ENCODE measurements at regions not wholly inside any gene's neighbourhood (a gene's known extent, or its start where the extent isn't known, plus 50 kb on each side); places are given as distances from the start of the nearest gene placed in this dataset.

- H3K27me3 ChIP-seq (replicated peaks; ENCODE audit: insufficient read depth, low read depth, low read length, poor library complexity): no peaks in the 10 kb centered on the region
- peaks cover 32% of the 10 kb centered on the region for H3K4me1 ChIP-seq (ENCODE audit: insufficient read depth, low read length, poor library complexity, severe bottlenecking)
- ChIA-PET POLR2A (ENCODE audit: low non-redundant PET) (no interaction called here), CTCF (no interaction called here)
- BruUV-seq (replicated peaks): no TSS peak
- peak overlapping the region; percentile 75 for H3K27ac ChIP-seq (ENCODE audit: low read depth, low read length, poor library complexity, severe bottlenecking)
- TF ChIP-seq EZH2 (IDR thresholded peaks at IDR 0.05; ENCODE audit: borderline replicate concordance, low read depth, low read length, poor library complexity, severe bottlenecking) (no peak), CTCF (conservative IDR thresholded peaks at IDR 0.05; ENCODE audit: low read depth, low read length) (no peak)
- no peaks in the 10 kb centered on the region for H3K36me3 ChIP-seq (ENCODE audit: insufficient read depth, low read length, poor library complexity, severe bottlenecking)
- intact Hi-C loops (cut with micrococcal nuclease; ENCODE audit: unreplicated experiment): no loop called here
- H3K9me3 ChIP-seq (ENCODE audit: low read depth, low read length, poor library complexity, severe bottlenecking): no peaks in the 10 kb centered on the region
- no peak overlapping the region for H3K4me3 ChIP-seq (ENCODE audit: low read depth, low read length, poor library complexity, severe bottlenecking)
- DNase-seq (ENCODE audit: low spot score): peak; percentile 97
Observed at GRCh38 chr1:59057211-59057694, 239.6 kb upstream of the FGGY start.

- no TSS peak for BruUV-seq (replicated peaks)
Observed at GRCh38 chr1:59057796-59058195, 239.1 kb upstream of the FGGY start.

GRCh38 chr1:59058665-59059439 is 238.0 kb upstream of the FGGY start:
- H3K9me3 ChIP-seq (ENCODE audit: low read depth, low read length, poor library complexity, severe bottlenecking): no peaks in the 10 kb centered on the region
- TF ChIP-seq CTCF (conservative IDR thresholded peaks at IDR 0.05; ENCODE audit: low read depth, low read length): no peak
- no peak for TF ChIP-seq EZH2 (IDR thresholded peaks at IDR 0.05; ENCODE audit: borderline replicate concordance, low read depth, low read length, poor library complexity, severe bottlenecking)
- DNase-seq (ENCODE audit: low spot score): no peak
- no peaks in the 10 kb centered on the region for H3K27me3 ChIP-seq (replicated peaks; ENCODE audit: insufficient read depth, low read depth, low read length, poor library complexity)
- POLR2A ChIA-PET (ENCODE audit: low non-redundant PET): no interaction called here
- CTCF ChIA-PET: no interaction called here
- no peaks in the 10 kb centered on the region for H3K36me3 ChIP-seq (ENCODE audit: insufficient read depth, low read length, poor library complexity, severe bottlenecking)
- BruUV-seq (replicated peaks): no TSS peak
- intact Hi-C loops (cut with micrococcal nuclease; ENCODE audit: unreplicated experiment): no loop called here
- no peak overlapping the region for H3K27ac ChIP-seq (ENCODE audit: low read depth, low read length, poor library complexity, severe bottlenecking)
- H3K4me1 ChIP-seq (ENCODE audit: insufficient read depth, low read length, poor library complexity, severe bottlenecking): peaks cover 48% of the 10 kb centered on the region
- H3K4me3 ChIP-seq (ENCODE audit: low read depth, low read length, poor library complexity, severe bottlenecking): no peak overlapping the region

More at GRCh38 chr1:59057796-59058195, 239.1 kb upstream of the FGGY start:
- peak overlapping the region; percentile 75 for H3K27ac ChIP-seq (ENCODE audit: low read depth, low read length, poor library complexity, severe bottlenecking)
- ChIA-PET CTCF (no interaction called here), POLR2A (ENCODE audit: low non-redundant PET) (no interaction called here)
- intact Hi-C loops (cut with micrococcal nuclease; ENCODE audit: unreplicated experiment): no loop called here
- no peaks in the 10 kb centered on the region for H3K36me3 ChIP-seq (ENCODE audit: insufficient read depth, low read length, poor library complexity, severe bottlenecking)
- no peaks in the 10 kb centered on the region for H3K27me3 ChIP-seq (replicated peaks; ENCODE audit: insufficient read depth, low read depth, low read length, poor library complexity)
- no peak overlapping the region for H3K4me3 ChIP-seq (ENCODE audit: low read depth, low read length, poor library complexity, severe bottlenecking)
- H3K9me3 ChIP-seq (ENCODE audit: low read depth, low read length, poor library complexity, severe bottlenecking): no peaks in the 10 kb centered on the region
- H3K4me1 ChIP-seq (ENCODE audit: insufficient read depth, low read length, poor library complexity, severe bottlenecking): peaks cover 37% of the 10 kb centered on the region
- peak; percentile 59 for DNase-seq (ENCODE audit: low spot score)
- TF ChIP-seq CTCF (conservative IDR thresholded peaks at IDR 0.05; ENCODE audit: low read depth, low read length) (no peak), EZH2 (IDR thresholded peaks at IDR 0.05; ENCODE audit: borderline replicate concordance, low read depth, low read length, poor library complexity, severe bottlenecking) (no peak)

All from A673 (cell line).